Hypothalamus (tissue), 51 donors: ENCODE measurements at regions not wholly inside any gene's neighbourhood (a gene's known extent, or its start where the extent isn't known, plus 50 kb on each side); places are given as distances from the start of the nearest gene placed in this dataset.

Source experiments
- DNase-seq, 51 donors: peaks; one replicate each; lab custom pipeline; 2025; lab: John Stamatoyannopoulos, UW

GRCh38 chr4:41359422-41359775, 102.7 kb downstream of the UCHL1 start:
- no peak for DNase-seq

GRCh38 chr4:41359836-41360213, 103.1 kb downstream of the UCHL1 start:
- no peak for DNase-seq

GRCh38 chr4:41360214-41360920, 103.6 kb downstream of the UCHL1 start:
- peak in 48 of 51 donors; percentile 22 to 90 (median 70) for DNase-seq

- peak in 44 of 51 donors; percentile 11 to 90 (median 63) for DNase-seq
Measured at GRCh38 chr4:41360921-41361793, 104.4 kb downstream of the UCHL1 start.

GRCh38 chr4:41361794-41362526, 105.2 kb downstream of the UCHL1 start:
- peak in 11 of 51 donors; percentile 13 to 90 (median 64) for DNase-seq

- peak in 15 of 51 donors; percentile 10 to 81 (median 30) for DNase-seq
Measured at GRCh38 chr4:41362621-41363383, 106.1 kb downstream of the UCHL1 start.

- DNase-seq, result peak in 29 of 51 donors; percentile 18 to 81 (median 42)
Measured at GRCh38 chr4:41363384-41363981, 106.8 kb downstream of the UCHL1 start.

- DNase-seq, result peak in 1 of 51 donors; percentile 28
Measured at GRCh38 chr4:41364876-41365275, 108.1 kb downstream of the UCHL1 start.

- peak in 48 of 51 donors; percentile 14 to 98 (median 86) for DNase-seq
Measured at GRCh38 chr4:41365681-41366080, 109.0 kb downstream of the UCHL1 start.

GRCh38 chr4:41366911-41367517, 110.3 kb downstream of the UCHL1 start:
- DNase-seq, result no peak

GRCh38 chr4:41369680-41370079, 113.0 kb downstream of the UCHL1 start:
- peak in 35 of 51 donors; percentile 11 to 74 (median 51) for DNase-seq

GRCh38 chr4:41373221-41373620, 116.5 kb downstream of the UCHL1 start:
- DNase-seq, result no peak

GRCh38 chr4:41374490-41374889, 117.8 kb downstream of the UCHL1 start:
- DNase-seq, result no peak

- peak in 1 of 51 donors; percentile 8 for DNase-seq
Measured at GRCh38 chr4:41375561-41375960, 118.8 kb downstream of the UCHL1 start.

- DNase-seq, result no peak
Measured at GRCh38 chr4:41377196-41377595, 120.5 kb downstream of the UCHL1 start.

- no peak for DNase-seq
Measured at GRCh38 chr4:41379230-41379629, 122.5 kb downstream of the UCHL1 start.

GRCh38 chr4:41380511-41381157, 123.9 kb downstream of the UCHL1 start:
- DNase-seq, result no peak

- DNase-seq, result no peak
Measured at GRCh38 chr4:41381384-41381783, 124.7 kb downstream of the UCHL1 start.

- DNase-seq, result peak in 22 of 51 donors; percentile 4 to 60 (median 30)
Measured at GRCh38 chr4:41384992-41385391, 128.3 kb downstream of the UCHL1 start.
